PC-3 (cell line): ENCODE measurements at regions not wholly inside any gene's neighbourhood (a gene's known extent, or its start where the extent isn't known, plus 50 kb on each side); places are given as distances from the start of the nearest gene placed in this dataset.

Experiments used
- CTCF ChIP-seq: fragments of 300-600 bp; sonication (generic); conservative IDR thresholded peaks from 2 replicates; pipeline ENCODE4 v1.5.1; 2017; ENCODE audit warnings: antibody characterized with exemption, low read depth, mild to moderate bottlenecking, low read length
- EZH2 ChIP-seq: fragments of 300-600 bp; sonication (generic); IDR thresholded peaks from one replicate; pipeline ENCODE4 v1.6.1; 2017; ENCODE audit warnings: antibody characterized with exemption, mild to moderate bottlenecking, low read length; ENCODE audit not compliant: unreplicated experiment
- EZH2phosphoT487 ChIP-seq: fragments of 300-600 bp; sonication (generic); IDR thresholded peaks from 2 replicates; pipeline ENCODE4 v1.6.1; 2018; ENCODE audit warnings: mild to moderate bottlenecking, antibody characterized with exemption, low read length, borderline replicate concordance

GRCh38 chr7:106344211-106344610, 59.4 kb upstream of the NAMPT start:
- no peak for TF ChIP-seq CTCF
- TF ChIP-seq EZH2 = no peak
- no peak for TF ChIP-seq EZH2phosphoT487
